OCI-LY3 (cell line): ENCODE measurements at regions not wholly inside any gene's neighbourhood (a gene's known extent, or its start where the extent isn't known, plus 50 kb on each side); places are given as distances from the start of the nearest gene placed in this dataset.

Source experiments
- H2AFZ ChIP-seq: fragments of 200-600, 300-600 bp; shearing (Covaris generic); 2 replicates; pipeline ENCODE4 v1.6.0; 2014; ENCODE audit warnings: antibody characterized with exemption, low read depth, low read length
- H3K27ac ChIP-seq: fragments of 200-600, 300-600 bp; sonication (generic); 2 replicates; pipeline ENCODE4 v1.5.1; 2014; ENCODE audit warnings: mild to moderate bottlenecking, low read length, moderate library complexity, mixed read lengths
- H3K27me3 ChIP-seq: fragments of 200-600, 300-600 bp; sonication (generic); 2 replicates; pipeline ENCODE4 v1.6.1; 2014; ENCODE audit warnings: low read depth, low read length, mixed read lengths
- H3K36me3 ChIP-seq: fragments of 200-600, 300-600 bp; sonication (generic); replicated peaks from 2 replicates; pipeline ENCODE3; 2014; ENCODE audit warnings: low read depth, low read length, mixed read lengths
- H3K4me1 ChIP-seq: fragments of 300-600, 200-600 bp; sonication (generic); 2 replicates; pipeline ENCODE4 v1.6.1; 2014; ENCODE audit warnings: low read length, mixed read lengths
- H3K4me2 ChIP-seq: fragments of 200-600, 300-600 bp; sonication (generic); 2 replicates; pipeline ENCODE4 v1.6.1; 2014; ENCODE audit warnings: low read length, mixed read lengths
- H3K4me3 ChIP-seq: fragments of 300-600, 200-600 bp; sonication (generic); 2 replicates; pipeline ENCODE4 v1.5.1; 2014; ENCODE audit warnings: antibody characterized with exemption, mild to moderate bottlenecking, low read length, moderate library complexity
- H3K79me2 ChIP-seq: fragments of 300-600, 200-600 bp; shearing (Covaris generic); 2 replicates; pipeline ENCODE4 v1.6.1; 2014; ENCODE audit warnings: mild to moderate bottlenecking, low read length, mixed read lengths
- H3K9ac ChIP-seq: fragments of 300-600, 200-600 bp; shearing (Covaris generic); 2 replicates; pipeline ENCODE4 v1.6.0; 2014; ENCODE audit warnings: mild to moderate bottlenecking, low read length, moderate library complexity
- H3K9me3 ChIP-seq: fragments of 200-600, 300-600 bp; shearing (Covaris generic); 2 replicates; pipeline ENCODE4 v1.6.1; 2014; ENCODE audit warnings: low read length, mixed read lengths; ENCODE audit not compliant: insufficient read depth
- H4K20me1 ChIP-seq: fragments of 200-600, 300-600 bp; sonication (generic); 2 replicates; pipeline ENCODE4 v1.6.1; 2016; ENCODE audit warnings: low read length, mixed read lengths; ENCODE audit not compliant: insufficient read depth
- CTCF ChIP-seq: fragments of 200-600, 300-600 bp; sonication (generic); IDR thresholded peaks from 2 replicates; pipeline ENCODE4 v1.5.1; 2014; ENCODE audit warnings: antibody characterized with exemption, low read length, low read depth
- EZH2phosphoT487 ChIP-seq: fragments of 200-600 bp; shearing (Covaris generic); IDR thresholded peaks from 2 replicates; pipeline ENCODE4 v1.6.1; 2018; ENCODE audit warnings: antibody characterized with exemption, mixed run types, low read depth

DNA sequence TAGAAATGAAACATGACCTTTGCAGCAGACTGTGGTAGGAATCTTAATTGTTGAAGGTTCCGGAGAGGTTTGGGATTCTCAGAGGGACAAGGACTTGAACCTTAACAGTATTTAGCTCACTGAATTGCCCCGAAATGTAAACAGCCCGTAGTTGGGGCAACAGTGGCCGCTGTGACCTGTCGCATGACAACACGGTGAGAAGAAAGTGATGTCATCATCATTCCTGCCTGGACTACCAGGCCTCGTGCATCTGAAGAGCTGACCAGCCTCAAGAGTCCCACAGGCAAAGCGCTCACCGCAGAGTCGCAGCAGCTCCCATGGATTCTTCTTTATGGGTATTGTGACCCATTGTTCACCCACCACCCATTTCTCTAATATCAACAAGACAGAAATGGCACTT, 250.6 kb downstream of the KLF6 start:
- no peak overlapping the region for H3K27ac ChIP-seq
- H3K4me2 ChIP-seq: no peak overlapping the region
- H3K36me3 ChIP-seq: no peaks in the 10 kb centered on the region
- no peaks in the 10 kb centered on the region for H3K27me3 ChIP-seq
- TF ChIP-seq CTCF (no peak), EZH2phosphoT487 (no peak)
- H4K20me1 ChIP-seq: no peaks in the 10 kb centered on the region
- no peaks in the 10 kb centered on the region for H3K9me3 ChIP-seq
- no peaks in the 10 kb centered on the region for H3K4me1 ChIP-seq
- H3K9ac ChIP-seq: no peak overlapping the region
- H3K4me3 ChIP-seq: no peak overlapping the region
- no peak overlapping the region for H2AFZ ChIP-seq
- no peaks in the 10 kb centered on the region for H3K79me2 ChIP-seq

DNA sequence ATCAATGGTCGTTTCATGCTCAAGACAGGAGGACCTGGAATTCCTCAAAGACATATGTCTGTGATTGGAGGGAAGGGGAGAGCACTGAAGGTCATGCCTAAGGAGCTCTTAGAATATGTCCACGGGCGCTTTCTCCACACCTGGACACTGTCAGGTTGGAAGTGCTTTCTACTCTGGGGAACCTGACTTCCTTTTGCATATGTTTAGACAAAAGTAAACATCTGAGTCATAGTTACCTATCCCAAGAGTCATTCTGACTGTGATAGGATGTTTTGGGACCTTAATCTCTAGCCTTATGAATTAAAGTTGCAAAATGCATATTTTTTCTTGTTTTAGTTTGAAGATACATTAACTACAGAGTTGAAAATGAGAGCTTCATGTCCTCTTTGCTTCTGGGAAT, 251.7 kb downstream of the KLF6 start:
- H3K4me2 ChIP-seq: no peak overlapping the region
- H3K9ac ChIP-seq: no peak overlapping the region
- no peaks in the 10 kb centered on the region for H3K27me3 ChIP-seq
- no peaks in the 10 kb centered on the region for H3K9me3 ChIP-seq
- no peaks in the 10 kb centered on the region for H3K79me2 ChIP-seq
- no peak overlapping the region for H3K4me3 ChIP-seq
- H3K27ac ChIP-seq: no peak overlapping the region
- H3K36me3 ChIP-seq: no peaks in the 10 kb centered on the region
- TF ChIP-seq EZH2phosphoT487 (no peak), CTCF (no peak)
- no peaks in the 10 kb centered on the region for H3K4me1 ChIP-seq
- no peak overlapping the region for H2AFZ ChIP-seq
- H4K20me1 ChIP-seq: no peaks in the 10 kb centered on the region

- TF ChIP-seq CTCF: no peak
- TF ChIP-seq EZH2phosphoT487: no peak
- H3K4me1 ChIP-seq: no peaks in the 10 kb centered on the region
- H3K4me3 ChIP-seq: no peak overlapping the region
- no peaks in the 10 kb centered on the region for H3K36me3 ChIP-seq
- H3K9ac ChIP-seq: no peak overlapping the region
- no peak overlapping the region for H3K4me2 ChIP-seq
- no peaks in the 10 kb centered on the region for H3K27me3 ChIP-seq
- no peaks in the 10 kb centered on the region for H4K20me1 ChIP-seq
- H2AFZ ChIP-seq: no peak overlapping the region
- no peak overlapping the region for H3K27ac ChIP-seq
- H3K79me2 ChIP-seq: no peaks in the 10 kb centered on the region
- H3K9me3 ChIP-seq: no peaks in the 10 kb centered on the region
Measured at GRCh38 chr10:3532644-3533043, 252.4 kb downstream of the KLF6 start.

DNA sequence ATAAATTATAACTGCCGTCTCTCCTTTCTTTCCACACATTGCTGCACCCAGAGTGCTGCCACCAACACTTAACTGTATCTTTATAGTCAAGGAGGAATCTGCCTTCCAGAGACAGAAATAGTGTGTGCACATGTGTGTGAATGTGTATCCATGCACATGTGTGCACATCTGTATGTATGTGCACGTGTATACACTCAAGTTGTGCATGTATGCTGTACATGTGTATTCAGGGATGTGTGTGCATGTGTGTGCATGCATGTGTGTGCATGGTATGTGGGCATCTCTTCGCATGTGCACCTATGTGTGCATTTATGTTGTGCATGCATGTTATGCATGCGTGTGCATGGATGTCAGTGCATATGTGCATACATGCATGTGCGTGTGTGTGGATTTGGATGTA, 253.3 kb downstream of the KLF6 start:
- Histone ChIP-seq H3K4me3 (no peak overlapping the region), H3K27ac (no peak overlapping the region), H3K27me3 (no peaks in the 10 kb centered on the region), H2AFZ (no peak overlapping the region), H3K9me3 (no peaks in the 10 kb centered on the region), H4K20me1 (no peaks in the 10 kb centered on the region), H3K36me3 (no peaks in the 10 kb centered on the region), H3K79me2 (no peaks in the 10 kb centered on the region), H3K4me1 (no peaks in the 10 kb centered on the region), H3K9ac (no peak overlapping the region), H3K4me2 (no peak overlapping the region)
- TF ChIP-seq EZH2phosphoT487: no peak
- no peak for TF ChIP-seq CTCF
